ENCODE measurements at regions not wholly inside any gene's neighbourhood (a gene's known extent, or its start where the extent isn't known, plus 50 kb on each side); places are given as distances from the start of the nearest gene placed in this dataset.
"Not testable (repeated sequence)": the region's sequence is repeated elsewhere in the genome, so short reads cannot be mapped to it uniquely, and the experiment has no call there.

DNA sequence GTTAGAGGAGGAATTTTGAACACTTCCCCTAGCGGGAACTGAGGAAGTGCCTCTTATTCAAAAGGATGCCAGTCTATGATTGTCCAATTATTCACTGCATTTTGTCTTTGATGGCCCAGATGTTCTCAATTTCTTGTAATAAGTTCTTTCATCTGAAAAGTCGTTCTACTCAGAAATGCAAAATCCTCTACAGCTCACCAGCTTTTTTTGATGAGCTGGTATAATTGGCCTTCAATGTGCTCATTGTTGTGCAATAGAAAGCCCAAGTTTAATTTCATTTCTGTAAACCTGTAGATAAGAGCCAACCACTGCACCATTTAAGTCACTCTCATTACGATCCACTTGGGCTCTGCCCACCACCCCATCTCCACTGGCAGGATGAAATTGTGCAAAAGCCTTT is 978.7 kb upstream of the AUTS2 start:
- DNase-seq (ENCODE audit: low read depth in 2 of 2) = no peak

DNA sequence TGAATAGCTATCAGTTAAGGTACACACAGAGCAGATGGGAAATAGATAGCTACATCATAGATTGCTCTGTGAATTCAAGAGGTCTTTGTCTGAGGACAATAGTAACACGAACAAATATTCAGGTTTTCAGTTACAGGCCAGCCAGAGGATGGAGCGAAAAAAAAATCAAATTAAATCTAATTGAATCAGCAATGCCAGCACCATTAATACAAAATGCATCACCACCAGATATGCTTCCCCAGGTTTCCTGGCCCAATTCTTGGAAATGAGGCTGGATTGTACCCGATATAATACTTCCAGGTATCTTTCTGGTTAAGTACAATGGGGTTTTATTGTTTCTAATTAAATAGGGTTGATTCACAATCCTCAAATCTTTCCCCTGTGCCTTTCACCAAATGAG is 975.8 kb upstream of the AUTS2 start:
- DNase-seq (ENCODE audit: low read depth in 2 of 2) = no peak

DNA sequence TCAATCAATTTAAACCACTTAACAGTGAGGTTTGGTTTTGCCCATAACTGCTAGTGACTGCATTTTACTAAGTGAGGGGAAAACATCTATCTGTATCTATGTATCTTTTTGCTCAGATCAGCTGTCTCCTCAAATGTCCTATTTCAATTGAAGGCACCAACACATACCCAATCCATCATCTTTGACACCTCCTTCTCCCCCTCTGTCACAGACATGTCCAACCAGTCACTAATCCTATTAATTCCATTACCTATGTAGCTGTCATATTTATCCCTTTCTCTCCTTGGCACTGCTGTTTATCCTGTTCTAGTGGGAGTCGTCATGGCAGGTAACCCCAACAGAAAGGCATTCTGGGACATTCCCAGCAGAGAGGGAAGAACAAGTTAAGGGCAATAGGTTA is 975.2 kb upstream of the AUTS2 start:
- no peak for DNase-seq (ENCODE audit: low read depth in 2 of 2)

DNA sequence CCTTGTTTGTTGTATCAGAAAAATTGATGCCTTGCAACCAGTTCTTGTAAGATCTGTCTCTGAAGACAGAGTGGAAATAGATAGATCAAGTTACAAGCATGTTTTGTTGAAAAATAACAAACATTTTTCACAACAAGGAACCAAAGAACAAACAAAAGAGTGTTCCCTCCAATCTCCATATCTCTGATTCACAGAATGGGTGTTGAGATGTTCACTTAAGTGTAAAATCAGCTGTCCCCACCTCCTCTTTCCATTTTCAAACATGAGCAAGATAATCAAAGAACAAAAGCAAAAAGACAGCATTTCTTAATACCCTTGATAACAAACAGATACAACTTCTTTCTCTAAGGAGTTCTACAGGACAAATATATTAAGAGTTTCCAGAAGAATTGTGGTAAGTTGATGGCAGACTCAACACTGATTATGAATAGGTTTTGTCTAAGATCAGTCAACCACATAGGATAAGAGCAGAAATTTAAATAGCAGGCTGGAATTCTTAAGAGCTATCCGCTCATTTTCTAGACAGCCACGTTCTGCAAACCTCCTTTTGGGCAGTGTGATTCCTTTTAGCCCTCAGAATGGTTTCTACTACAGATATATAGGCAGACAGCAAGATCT is 970.9 kb upstream of the AUTS2 start:
- DNase-seq (ENCODE audit: low read depth in 2 of 2) = no peak

DNA sequence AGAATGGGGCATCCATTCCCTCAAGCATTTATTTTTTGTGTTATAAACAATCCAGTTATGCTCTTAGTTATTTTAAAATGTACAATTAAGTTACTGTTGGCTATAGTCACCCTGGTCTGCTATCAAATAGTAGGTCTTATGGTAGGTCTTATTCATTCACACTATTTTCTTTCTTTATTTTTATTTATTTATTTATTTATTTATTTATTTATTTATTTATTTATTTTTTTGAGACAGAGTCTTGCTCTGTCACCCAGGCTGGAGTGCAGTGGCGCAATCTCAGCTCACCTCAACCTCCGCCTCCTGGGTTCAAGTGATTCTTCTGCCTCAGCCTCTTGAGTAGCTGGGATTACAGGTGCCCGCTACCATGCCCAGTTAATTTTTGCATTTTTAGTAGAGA is 967.4 kb upstream of the AUTS2 start:
- DNase-seq (ENCODE audit: low read depth in 2 of 2) = not testable (repeated sequence)

DNA sequence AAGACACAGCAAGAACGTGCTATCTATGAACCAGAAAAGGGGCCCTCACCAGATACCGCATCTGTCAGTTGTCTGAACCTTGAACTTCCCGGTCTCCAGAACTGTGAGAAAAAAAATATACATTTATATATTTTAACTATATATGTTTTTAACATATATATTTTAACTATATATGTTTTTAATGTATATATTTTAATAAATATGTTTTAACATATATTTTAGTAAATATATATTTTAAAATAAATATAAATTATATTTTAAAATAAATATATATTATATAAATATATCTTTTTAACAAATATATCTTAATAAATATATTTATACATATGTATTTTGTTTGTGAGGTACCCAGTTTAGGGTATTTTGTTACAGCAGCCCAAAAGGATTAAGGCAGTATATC is 958.2 kb upstream of the AUTS2 start:
- DNase-seq (ENCODE audit: low read depth in 2 of 2) = no peak

DNA sequence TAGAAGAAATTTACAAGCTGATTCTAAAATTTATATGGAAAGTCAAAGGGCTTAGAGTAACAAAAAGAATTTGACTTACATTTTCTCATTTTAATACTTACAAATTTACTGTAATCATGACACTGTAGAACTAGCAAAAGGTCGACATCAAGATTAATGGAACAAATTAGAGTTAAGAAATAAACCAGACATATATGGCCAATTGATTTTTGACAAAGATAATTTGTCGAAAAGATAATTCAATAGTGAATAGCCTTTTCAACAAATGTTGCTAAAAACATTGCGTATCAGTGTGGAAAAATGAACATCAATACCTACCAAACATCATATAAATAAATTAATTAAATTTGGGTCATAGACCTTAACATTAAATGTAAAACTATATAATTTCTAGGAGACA is 955.5 kb upstream of the AUTS2 start:
- no peak for DNase-seq (ENCODE audit: low read depth in 2 of 2)

DNA sequence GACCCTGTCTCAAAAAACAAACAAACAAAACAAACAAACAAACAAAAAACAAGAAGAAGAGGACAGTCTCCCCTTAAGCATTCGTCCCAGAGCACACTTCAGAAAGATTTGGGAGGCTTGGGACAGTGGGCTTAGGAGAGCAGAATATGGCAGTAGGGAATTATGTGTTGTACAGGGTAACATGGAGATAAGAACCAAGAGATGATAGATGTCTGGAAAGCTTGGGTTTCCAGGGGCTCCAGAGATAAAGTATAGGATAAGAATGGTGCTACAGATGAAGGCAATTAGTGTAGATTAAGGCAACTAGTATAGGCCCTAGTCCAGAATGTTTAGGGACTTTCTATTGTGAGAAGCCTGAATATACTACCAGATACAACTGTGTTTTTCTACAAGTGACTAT is 934.9 kb upstream of the AUTS2 start:
- no peak for DNase-seq (ENCODE audit: low read depth in 2 of 2)

DNA sequence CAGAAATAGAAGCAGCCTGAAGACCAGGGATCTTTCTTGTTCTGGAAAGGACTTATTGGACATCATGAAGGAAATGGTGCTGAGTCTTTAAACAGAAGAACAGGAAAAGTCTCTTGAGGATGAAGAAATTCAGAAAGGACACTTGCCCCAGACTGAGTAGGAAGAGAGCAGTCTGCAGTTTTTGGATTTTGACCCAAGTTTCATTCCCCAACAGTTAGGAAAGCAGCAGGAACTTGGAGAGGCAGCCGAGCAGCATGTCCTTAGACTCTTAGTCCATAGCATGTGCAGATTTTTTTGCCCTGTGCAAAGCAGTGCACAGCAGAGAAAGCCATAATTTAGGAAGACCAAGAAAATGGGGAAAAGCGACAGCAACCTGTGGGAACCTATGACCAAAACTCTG is 927.2 kb upstream of the AUTS2 start:
- DNase-seq (ENCODE audit: low read depth in 2 of 2) = no peak

DNA sequence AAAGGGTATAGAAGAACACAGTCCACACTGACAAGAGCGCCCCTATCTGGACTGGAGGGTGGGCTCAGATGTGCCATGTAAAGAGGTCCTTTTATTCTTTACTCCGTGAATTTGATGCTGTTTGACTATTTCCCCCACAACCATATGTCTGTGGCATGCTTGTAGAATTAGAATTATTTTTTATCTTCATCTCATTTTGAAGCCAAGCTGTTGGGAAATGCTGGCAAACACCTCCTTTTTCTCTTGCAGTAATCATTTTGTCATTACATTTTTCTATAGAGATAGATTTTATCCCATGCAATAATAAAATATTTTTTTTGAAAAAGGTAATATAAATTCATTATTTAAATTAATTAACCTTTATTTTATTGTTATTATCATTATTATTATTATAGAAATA is 926.6 kb upstream of the AUTS2 start:
- DNase-seq (ENCODE audit: low read depth in 2 of 2) = no peak

DNA sequence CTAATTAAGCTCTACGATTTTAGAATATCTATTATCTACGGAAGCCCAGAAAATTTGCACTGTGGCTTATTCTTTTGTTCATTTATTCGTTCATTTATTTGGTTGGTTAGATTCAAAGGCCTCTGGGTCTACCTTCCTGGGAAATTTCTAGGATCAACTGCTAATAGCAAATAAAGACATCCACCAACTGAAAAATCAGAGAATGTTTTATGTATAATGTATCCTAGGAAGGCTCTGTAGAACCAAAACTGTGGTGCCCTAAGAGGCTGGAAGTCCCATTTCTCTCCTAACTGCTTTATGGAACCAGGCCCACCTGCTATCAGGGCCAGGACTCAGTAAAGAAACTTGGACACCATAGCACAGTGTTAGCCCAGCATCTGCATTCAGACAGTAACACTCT is 923.4 kb upstream of the AUTS2 start:
- no peak for DNase-seq (ENCODE audit: low read depth in 2 of 2)

DNA sequence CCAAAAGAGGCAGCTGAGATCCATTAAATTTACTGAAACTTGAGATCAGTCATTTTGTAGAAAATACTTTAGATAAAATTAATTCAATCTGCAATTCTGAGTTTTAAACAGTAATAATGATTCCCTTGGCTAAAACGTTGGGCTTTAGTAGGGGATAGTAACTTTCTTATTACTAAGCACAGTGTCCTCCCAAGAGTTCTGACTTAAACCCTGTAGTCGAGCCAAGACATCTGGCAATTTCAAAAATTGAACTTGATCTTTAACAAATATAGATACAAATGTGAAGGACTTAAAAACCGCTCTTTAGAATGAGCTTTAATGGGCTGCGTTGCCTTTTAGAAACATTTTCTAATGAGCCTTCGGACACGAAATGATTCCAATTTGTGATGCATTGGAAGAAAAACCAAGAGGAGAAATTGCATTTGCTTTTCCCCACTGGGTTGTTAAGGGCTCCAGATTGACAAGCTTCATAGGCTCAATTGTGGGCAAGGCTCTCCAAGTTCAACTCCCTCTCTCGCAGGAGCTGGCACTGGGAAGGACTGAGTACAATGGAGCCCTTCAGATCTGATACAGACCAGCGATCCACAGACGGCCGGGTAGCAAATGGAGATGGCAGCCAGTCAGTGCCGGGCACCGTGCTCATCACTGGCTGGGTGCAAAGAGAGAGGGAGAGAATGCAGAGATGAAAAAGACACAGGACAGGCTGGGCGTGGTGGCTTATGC is 921.3 kb upstream of the AUTS2 start:
- no peak for DNase-seq (ENCODE audit: low read depth in 2 of 2)

DNA sequence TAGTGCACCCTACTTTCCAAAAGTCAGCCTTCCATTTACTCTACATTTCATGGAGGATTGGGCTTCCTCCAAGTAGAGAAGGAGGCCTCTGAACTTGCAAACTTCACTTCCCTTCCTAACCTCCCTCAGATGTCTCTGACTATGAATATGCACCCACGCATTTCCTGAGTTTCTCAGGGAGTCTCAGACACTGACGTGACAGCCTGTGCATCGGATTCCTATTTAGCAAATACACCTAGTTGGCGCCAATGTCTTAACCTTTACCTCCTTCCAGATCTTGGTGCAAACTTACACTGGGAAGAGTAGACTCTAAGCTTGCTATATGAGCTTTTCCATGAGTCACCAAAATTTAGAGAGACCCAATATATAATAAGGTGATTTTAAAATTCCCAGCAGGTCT is 920.1 kb upstream of the AUTS2 start:
- no peak for DNase-seq (ENCODE audit: low read depth in 2 of 2)

DNA sequence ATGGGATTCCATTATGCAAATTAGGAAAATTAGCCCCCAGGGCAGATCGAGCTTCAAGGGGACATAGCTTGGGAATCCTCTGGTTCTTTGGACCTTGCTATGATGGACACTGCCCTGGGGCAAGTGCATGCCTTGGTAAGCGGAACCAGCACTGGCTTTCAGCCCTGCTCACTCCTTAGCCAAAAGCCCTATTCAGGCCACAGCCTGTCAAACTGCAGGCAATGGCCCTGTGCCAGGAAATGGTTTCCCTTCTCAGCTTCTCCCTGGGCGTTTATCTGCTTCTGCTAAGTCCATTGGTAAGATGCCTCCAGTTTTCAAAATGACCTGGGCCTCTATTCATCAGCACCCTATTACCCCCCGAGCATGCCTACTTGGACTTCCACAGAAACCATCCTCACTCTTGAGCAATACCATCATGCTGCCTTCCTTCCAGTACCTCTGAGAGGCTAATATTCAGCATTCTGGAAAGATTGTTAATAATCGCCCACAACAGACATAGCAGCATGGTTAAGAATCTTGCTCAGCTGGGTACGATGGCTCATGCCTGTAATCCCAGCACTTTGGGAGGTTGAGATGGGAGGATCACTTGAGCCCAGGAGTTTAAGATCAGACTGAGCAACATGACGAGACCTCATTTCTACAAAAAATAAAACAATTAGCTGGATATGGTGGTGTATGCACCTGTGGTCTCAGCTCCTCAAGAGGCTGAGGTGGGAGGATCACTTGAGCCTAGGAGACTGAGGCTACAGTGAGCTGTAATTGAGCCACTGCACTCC is 918.6 kb upstream of the AUTS2 start:
- no peak for DNase-seq (ENCODE audit: low read depth in 2 of 2)

DNA sequence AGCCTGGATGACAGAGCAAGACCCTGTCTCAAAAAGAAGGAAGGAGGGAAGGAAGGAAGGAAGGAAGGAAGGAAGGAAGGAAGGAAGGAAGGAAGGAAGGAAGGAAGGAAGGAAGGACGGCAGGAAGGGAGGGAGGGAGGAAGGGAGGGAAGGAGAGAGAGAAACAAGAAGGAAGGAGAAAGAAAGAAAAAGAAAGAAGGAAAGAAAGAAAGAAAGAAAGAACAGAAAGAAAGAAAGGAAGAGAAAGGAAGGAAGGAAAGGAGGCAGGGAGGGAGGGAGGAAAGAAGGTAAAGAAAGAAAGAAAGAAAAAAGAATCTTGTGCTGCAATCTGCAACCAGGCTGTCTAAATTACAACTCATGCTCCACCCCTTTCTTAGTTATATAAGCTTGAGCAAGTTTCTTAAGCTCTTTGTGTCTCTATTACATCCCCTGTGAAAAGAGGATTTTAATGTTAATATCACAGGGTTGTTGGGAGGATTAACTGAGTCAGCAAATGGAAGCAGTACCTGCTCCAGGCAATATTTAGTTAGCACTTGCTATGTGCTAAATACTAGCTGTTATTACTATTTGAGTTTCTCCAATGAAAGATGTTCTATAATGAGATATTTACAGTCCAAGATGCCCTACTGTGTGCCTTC is 917.9 kb upstream of the AUTS2 start:
- no peak for DNase-seq (ENCODE audit: low read depth in 2 of 2)

DNA sequence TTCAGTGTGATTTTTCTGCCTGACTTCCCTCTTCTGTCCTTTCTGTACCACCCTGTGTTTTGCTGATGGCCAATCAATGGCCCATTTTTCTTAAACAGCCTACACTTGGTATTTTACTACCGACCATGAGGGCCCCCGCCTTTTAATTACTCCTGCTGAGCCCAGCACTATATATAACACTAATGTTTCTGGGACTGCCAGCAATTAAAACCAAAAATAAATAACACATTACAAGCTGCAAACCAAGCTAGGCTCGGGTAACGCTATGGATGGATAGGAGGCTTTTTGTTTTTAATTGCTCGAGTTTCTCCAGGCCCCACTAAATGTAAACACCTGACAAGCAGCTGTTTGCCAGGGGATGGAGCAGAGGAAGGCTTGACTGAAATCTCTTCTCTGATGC is 915.4 kb upstream of the AUTS2 start:
- no peak for DNase-seq (ENCODE audit: low read depth in 2 of 2)

DNA sequence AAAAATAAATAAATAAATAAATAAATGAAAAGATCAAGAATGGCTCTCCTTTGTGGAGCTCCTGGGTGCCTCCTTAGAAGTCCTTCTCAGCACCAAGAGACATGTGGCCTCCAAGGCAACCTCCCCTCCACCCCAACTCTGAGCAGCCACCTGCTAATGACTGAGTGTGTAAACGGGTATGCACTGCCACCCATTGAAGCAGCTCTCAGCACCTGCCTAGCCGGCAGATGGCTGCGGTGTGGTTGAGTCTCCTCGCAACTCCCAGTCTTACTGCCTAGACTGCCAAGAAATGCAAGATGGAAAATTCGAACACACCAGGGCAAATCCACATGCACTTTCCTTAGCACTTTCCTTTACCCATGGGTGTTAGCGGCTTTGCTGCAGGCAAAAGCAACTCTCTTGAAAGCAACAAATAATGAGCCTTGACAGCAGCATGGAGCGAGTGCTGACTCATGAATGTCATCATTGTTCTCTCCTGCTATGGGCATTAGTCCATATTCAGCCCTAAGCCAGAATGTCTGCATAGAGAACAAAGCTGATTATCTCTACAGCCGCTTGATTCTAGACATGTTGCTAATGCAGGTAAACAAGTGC is 913.9 kb upstream of the AUTS2 start:
- no peak for DNase-seq (ENCODE audit: low read depth in 2 of 2)

DNA sequence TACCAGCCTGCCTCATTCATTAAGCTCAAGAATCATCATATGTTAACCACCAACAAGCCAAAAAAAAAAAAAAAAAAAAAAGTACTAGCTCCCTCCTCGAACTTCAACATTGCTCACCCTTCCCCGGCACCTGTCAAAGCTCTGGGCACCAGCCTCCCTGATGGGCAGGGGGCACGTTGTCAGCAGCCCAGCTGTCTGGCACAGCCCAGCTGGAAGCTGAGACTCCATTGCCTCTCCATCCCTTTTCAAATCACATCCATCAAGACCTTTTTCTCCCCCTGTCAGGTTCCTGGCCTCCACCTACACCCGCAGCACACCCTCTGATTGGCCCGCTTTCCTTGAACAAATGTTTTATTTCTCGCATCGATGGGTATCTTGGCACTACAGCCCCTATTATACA is 913.3 kb upstream of the AUTS2 start:
- DNase-seq (ENCODE audit: low read depth in 2 of 2) = no peak

DNA sequence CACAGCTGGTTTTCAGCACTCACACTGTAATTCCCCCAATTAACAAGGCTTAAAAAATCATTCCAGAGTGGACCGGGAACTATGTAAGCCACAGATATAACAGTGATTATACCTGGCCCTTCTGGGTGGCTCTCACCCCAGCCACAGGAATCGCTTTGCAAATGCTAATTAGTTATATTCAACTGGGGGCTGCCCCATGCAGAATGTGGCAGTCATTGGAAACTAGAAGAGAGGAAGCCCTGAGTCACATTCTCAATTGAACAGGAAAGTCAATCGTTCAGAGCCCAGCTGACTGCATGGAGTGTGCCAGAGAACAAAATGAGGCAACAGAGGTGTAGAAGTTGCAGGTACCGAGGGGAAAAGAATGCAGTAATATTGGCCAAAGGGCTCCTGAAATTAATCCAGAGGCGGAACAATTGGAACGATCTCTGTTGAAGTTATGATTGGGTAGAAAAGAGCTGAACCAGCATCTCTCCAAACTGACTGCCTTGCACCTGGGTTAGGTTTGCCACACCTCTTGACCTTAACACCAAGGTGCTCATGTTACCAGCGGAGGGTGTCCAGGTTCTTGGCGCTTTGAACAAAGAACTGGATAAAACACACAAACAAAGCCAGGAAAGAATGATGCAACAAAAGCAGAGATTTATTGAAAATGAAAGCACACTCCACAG is 909.7 kb upstream of the AUTS2 start:
- no peak for DNase-seq (ENCODE audit: low read depth in 2 of 2)

DNA sequence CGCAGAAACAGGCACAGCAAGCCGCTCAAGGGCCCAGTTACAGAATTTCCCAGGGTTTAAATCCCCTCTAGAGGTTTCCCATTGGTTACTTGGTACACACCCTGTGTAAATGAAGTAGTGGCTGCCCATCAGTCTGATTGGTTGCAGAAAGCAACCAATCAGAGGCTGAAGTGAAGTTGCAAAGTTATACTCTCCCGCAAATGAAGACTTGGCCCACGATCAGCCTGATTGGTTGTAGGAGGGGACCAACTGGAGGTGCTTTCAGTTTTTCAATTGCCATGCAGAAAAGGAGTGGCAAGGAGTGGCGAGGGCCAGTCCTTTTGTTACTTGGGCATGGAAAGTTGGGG is 909.2 kb upstream of the AUTS2 start:
- no peak for DNase-seq (ENCODE audit: low read depth in 2 of 2)

DNA sequence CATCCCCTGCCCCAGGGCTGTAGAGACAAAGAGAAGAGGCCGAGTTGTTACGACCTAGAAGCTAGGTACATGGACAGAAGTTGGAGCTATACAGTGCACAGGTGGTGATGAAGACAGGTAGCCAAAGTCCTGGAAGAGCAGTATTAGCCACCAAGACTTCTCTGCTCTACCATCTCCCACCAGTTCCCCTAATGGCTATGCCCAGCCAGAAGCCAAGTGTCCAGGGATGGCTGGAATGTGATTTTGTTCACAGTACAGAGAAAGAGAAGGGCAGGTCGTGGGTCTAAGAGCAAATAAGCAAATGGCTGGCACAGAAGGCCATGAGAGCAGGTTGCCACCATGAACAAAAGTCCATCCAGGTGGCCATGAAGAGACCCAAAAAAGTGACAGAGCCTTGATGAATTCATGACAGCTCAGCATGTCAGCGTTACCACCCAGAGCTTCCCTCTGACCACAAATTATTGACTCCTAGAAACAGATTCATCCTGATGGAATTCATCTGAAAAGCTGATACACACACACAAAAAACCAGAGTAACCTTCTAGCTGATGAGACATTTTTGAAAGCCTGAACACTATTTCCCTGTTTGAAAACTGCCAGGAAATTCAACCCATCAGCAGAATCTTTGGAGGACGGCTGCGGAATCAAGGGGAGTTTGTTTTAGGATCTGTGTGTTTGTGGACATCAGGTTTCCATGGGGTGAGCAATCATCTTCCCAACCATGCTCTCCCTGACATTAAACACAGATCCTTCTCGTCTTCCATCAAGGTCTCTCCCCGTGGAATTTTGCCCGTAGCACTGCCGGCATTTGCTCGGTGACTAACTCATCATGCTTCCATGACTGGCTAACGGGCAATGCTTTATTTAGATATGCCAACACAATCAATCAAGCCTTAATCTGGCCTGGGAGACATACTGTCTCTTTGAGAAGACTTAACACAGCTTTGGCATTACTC is 906.7 kb upstream of the AUTS2 start:
- no peak for DNase-seq (ENCODE audit: low read depth in 2 of 2)
